ENCODE measurements at regions not wholly inside any gene's neighbourhood (a gene's known extent, or its start where the extent isn't known, plus 50 kb on each side); places are given as distances from the start of the nearest gene placed in this dataset.
A peak's percentile ranks its signal among the peaks of the same experiment; 100 is the strongest.
"Not testable (repeated sequence)": the region's sequence is repeated elsewhere in the genome, so short reads cannot be mapped to it uniquely, and the experiment has no call there.

DNA sequence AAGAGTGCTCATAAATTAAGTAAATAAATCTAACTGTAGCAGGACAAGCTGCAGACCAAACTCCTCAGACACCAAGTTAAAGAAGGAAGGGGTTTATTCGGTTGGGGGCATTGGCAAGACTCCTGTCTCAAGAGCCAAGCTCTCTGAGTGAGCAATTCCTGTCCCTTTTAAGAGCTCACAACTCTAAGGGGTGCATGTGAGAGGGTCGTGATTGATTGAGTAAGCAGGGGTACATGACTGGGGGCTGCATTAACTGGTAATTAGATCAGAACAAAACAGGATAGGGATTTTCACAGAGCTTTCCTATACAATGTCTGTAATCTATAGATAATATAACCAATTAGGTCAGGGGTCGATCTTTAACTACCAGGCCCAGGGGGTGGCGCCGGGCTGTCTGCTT is 318.1 kb upstream of the TECRL start:
- not testable (repeated sequence) for DNase-seq (ENCODE audit: low read depth)

DNA sequence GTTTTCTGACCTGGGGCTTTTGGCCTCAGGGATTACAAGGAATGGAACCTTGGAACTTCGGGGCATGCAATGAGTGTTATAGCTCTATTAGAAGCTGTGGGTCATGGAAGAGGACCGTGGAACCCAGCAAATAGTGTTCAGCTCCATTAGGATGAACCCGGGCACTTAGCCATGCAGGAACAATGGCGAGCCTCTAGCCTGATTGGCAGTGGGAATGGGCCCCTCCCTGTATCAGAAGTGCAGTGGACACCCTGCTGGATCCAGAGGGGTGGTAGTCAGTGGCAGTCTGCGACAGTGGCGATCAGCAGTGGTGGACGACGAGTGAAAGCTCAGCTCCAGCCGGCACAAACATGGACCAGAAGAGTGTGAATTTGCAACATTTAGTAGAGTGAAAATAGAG is 315.4 kb upstream of the TECRL start:
- no peak for DNase-seq (ENCODE audit: low read depth)

DNA sequence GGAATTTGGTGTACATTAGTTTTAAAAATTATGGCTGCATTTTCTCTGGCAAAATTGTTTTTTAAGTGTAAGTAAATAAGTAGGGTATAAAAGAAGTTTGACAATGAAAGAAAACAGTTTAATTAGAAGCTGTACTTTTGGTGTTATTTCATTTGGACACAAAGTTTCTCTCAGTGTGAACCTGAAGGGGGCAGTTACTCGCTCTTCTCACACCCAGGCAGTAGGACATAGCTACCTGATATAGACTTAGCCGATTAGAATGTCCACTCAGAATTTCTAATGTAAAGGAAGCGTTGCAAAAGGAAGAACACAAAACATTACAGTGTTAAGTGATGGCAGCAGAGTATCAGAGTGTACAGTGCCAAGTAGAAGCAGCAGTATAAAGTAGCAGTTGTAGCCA is 311.9 kb upstream of the TECRL start:
- no peak for DNase-seq (ENCODE audit: low read depth)

DNA sequence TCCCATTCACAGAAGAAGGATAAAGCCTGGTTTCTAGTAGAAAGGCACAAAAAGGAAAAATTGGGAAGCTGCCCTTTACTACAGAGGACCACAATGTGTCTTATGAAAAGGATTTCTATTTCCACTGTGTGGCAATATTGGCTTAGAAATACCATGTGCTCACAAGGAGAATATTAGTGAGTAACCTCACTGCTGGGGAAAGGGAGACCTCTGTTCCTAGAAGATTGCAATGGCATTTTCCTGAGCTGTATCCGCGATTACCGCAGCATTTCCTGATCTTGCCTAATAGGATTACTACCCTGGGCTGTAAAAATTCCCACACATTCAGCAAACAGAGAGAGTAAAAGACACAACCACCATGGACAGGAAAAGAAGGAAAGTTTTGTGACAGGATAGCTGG is 308.8 kb upstream of the TECRL start:
- DNase-seq (ENCODE audit: low read depth) = no peak

DNA sequence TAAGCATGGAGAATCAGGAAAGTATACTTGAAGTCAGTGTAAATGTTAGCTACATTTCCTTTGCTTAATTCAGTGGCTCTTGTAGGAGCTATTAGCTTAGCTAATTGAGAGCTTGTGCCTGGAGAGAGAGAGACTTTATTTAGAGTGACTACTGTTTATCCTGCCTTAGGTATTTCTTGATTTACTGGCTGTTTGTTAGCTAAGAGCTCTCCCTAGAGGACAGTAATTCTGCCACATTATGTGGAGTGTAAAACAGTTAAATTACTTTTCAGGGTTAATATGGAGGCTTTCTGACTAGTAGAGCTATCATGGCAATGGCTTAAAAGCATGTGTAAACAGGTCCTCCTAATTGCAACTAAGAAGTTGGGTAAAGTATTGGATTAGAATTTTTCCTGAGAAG is 306.5 kb upstream of the TECRL start:
- DNase-seq (ENCODE audit: low read depth) = no peak

DNA sequence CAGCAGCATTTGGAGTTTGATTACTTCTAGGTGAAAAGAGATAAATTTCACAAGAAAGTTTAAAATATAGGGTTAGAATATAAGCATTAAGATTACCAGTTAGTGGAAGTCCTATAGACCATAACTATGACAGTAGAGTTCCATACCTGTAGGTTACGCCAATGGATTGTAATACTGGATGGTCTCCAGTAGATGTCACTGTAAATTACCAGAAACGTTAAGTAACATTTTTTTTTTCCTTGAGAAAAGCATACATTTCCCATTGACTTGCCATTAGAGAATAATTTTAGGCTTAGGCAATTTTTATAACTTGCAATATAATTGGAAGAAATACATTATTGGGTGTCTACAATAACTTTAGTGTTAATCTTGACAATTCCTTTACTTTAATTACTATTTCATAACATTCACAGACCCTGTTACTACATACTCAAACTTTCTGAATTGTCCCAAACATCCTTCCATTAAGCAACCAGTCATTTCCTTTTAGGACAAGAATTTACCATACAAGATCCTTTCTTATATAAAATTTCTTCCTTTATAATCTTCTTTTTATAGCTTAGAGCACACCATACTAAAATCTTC is 304.1 kb upstream of the TECRL start:
- no peak for DNase-seq (ENCODE audit: low read depth)

DNA sequence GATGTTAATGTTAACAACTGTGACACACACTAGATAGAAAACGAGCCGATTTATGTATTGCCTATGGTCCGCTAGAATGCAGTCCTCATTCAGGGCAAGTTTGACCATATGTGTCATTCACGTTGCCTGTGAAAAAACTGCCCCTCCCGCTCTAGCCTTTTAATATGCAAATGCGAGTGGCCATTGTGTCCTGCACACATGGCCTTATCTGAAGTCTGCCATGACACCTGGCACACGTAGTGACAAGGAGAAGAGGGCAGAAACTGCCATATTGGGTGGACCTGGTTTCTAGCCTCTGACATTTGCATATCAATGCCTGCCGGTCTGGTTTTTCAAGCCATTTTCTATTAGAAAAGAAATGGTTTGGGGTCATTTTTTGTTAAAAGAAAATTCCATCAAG is 303.3 kb upstream of the TECRL start:
- DNase-seq (ENCODE audit: low read depth) = no peak

DNA sequence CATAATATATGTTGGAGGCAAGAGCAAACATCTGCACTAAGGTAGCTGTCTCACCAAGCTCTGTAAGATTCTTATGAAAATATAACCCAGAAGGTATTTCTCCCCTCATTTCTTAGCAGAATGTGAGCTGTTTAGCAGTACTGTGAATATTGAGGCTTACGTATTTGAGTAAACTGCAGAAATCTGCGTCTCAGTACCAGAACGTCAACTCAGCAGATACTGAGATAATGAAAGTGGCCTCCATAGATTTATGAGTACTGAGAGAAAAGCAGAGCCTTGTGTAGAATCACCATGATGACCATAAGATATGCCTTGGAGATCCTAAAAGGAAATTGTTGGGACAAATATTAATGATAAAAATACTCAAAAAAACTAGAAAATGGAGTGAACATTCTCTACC is 296.7 kb upstream of the TECRL start:
- DNase-seq (ENCODE audit: low read depth) = no peak

DNA sequence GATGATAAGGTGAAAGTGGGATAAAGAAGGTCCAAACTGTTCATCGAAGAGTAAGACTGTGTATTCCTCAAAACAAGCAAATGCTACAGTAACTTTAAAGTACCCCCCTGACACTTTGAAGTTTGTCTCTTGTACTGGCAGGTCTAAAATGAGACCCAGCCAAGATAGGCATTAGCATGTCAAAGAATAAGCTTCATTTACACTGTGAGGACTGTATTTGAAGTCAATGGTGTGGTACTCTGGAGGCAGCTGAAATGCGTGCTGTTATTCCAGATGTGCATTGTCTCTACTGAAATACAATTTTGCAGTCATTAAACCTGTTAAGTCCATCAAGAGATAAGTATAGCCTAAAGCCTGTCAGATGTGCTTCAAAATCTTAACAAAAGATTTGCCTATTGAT is 288.9 kb upstream of the TECRL start:
- DNase-seq (ENCODE audit: low read depth) = no peak

DNA sequence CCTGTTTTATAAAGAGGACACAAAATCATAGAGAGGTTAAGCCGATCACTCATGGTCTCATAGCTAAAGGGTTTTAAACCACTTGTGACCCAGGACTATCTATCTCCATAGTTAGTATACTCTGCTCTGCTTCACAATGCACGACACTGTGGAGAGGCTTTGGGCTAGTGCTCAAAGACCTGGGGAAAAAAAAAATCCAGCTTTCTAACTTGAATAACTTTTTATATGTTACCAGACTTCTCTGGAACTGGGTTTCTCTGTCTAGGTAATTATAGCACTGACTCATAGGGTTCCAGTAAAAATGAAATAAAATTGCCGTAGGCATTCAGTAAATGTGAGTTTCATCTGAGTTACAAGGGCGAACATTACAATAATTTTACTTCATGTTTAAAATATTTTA is 273.7 kb upstream of the TECRL start:
- DNase-seq (ENCODE audit: low read depth) = no peak

DNA sequence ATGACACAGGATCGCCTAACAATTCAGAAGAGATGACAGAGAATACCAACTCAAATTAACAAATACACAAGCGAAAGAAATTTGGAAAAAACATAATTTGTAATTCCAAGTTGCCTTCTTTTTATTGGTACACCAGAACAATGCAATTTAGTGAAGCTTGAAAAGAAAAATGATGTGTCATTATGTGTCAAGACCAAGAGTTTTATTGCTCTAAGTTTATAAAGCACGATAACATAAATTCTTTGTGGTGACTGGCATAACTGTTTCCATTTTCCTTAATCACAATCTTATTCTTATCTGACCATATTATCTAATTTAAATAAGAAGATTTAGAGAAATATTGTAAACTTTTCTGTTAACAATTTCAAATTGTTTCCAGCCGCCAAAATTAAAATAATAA is 273.2 kb upstream of the TECRL start:
- no peak for DNase-seq (ENCODE audit: low read depth)

DNA sequence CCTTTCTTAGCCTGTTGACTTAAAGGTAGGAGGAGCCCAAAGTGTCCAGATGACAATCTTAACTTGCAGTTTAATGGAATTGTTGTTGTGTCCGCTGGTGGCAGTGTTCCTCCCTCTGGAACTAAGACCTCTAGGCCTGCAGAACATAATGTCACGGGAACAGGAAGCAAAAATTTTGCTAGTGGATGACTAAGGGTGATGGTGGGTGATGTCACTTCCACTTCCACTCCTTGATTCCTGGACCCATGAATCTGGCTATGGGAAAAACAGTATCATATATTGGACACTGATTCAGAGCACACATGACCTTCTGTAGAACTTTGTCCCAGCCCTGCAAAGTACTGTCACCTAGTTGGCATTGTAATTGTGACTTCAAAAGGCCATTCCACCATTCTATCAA is 263.9 kb upstream of the TECRL start:
- not testable (repeated sequence) for DNase-seq (ENCODE audit: low read depth)

DNA sequence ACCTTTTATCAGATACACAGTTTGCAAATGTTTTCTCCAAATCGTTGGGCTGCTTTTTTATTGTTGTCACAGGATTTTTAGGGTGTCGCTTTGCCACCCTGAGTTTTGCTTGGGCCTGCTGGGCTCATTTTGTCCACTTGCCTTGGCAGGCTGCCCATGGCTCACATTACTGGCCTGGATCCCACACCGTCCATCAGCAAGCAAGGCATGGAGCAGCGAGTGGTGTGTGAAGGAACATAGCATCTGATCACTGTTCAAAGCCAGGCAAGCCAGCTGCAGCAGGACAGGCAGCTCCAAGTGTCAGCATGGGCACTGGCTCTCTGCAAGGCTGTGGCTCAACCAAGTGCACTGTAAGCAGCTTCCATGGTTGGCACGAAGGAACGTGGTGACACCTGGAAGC is 261.4 kb upstream of the TECRL start:
- no peak for DNase-seq (ENCODE audit: low read depth)

DNA sequence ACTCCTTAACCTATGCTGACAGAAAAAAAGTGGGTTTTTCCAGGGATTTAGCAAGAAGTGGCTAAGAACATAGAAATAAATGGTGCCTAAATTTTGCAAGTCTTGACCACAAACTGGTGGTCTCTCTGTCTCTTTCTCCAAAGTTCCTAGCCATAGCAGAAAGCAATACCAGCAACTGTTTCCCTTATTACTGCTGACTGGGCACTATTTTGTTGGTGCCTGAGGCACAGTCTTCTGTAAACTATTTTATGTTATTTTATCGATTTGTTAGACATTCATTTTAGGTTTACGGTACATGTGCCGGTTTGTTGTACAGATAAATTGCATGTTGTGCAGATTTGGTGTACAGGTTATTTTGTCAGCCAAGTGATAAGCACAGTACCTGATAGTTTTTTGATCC is 234.6 kb upstream of the TECRL start:
- no peak for DNase-seq (ENCODE audit: low read depth)

DNA sequence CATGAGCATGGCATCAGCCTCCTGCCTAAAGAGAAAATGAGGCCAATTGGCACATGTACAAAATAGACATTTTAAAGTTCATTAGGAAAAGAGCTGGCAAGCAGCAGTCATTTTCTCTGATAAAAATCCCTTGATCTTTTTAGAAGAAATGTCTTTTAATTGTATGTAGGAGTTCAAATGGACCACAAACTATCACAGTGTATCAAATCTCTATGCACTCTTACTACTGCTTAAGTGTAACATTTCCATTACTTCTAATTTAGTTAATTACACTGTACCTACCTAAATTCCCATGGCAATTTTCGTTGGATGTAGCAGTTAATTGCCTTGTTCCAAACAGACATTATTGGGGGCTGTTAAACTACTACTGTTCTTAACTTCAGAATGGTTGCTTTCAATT is 233.7 kb upstream of the TECRL start:
- DNase-seq (ENCODE audit: low read depth) = no peak

DNA sequence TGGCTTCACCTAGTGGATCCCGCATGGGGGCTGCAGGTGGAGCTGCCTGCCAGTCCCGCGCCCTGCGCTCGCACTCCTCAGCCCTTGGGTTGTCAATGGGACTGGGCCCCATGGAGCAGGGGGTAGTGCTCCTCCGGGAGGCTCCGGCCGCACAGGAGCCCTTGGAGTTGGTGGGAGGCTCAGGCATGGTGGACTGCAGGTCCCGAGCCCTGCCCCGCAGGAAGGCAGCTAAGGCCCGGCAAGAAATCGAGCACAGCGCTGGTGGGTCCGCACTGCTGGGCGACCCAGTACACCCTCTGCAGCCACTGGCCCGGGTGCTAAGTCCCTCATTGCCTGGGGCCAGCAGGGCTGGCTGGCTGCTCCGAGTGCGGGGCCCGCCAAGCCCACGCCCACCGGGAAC is 231.2 kb upstream of the TECRL start:
- not testable (repeated sequence) for DNase-seq (ENCODE audit: low read depth)

DNA sequence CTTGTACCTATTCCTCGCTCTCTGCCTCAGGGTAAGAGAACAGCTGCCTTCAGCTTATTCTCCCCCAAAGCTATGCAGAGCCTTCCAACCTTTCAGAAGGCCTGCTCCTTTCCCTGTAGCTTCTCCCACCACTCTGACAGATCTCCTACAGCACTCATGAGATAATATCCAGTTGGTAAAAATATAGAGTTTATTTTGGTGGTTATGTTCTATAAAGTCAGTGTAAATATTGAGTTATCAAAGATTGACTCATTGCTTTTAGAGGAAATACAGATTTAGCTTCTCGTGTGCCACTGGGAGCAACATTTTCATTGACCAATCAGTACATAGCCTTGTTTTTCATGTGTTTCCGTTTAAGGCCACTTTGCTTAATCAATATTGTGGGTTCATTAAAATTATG is 216.2 kb upstream of the TECRL start:
- no peak for DNase-seq (ENCODE audit: low read depth)

DNA sequence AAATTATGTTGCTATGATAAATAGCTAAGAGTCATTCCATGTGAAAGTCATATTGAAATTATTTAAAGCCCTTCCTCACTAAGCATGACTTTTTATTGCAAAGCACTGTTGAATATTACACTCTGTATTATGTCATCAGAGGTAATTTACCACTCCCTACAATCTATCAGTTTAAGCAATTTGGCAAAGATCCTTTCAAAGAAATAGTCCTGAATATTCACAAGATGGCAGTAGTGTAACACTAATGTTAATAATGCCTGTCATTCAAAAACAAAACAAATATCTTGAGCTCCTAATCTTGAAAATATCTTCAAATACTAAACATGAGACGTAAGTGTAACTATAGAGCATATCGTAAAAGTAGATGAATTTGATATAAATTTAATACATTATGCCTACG is 208.6 kb upstream of the TECRL start:
- no peak for DNase-seq (ENCODE audit: low read depth)

DNA sequence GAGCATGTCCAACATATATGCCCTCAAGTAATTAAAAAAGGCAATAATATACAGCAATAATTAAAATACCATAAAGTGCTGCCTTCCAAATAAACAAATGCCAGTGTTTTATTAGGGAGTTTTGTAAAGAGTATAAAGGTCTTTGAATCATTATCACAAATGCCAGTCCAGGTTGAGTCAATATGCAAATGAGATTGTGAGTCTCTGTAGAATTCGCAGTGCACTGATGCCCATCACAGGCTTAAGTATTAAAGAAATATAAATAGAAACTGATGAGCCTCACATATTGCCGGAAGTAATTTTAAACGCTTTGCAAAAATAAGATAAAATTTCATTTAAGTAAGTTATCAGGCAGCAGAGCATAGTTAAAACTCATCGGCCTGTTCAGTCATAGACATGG is 205.0 kb upstream of the TECRL start:
- no peak for DNase-seq (ENCODE audit: low read depth)

DNA sequence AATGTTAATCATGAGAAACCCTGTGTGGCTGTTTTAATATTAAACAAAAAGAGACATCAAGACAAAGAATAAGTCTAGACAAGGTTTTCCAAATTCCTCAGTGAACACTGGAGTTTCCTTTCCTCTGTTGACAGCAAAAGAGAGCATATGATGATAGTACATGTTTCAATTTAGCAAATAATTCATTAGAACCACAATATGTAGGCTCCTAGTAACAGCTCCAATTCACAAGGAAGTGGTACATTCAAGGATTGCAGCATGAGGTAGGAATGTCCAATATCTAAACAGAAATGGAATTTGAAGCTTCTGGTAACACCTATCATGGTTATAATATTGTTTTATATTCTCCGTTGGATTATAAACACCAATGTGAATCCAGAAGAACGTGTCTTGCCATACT is 203.8 kb upstream of the TECRL start:
- no peak for DNase-seq (ENCODE audit: low read depth)

DNA sequence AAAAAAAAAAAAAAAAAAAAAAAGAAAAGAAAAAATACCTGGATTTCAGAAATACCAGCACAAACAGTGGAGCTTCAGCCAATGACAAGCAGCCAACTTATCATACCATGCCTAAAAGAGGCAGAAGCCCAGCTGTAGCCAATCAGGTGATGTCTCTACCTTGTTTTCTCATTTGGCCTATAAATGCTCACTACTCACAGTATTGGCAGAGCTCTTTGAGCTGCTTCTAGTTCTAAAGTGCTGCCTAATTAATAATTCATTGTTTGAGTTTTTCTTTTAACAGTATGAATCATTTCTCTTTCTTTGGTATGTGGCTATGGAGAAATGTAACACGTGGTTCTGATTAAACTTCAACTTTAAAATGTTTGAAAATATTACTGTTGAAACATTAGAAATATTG is 188.8 kb upstream of the TECRL start:
- no peak for DNase-seq (ENCODE audit: low read depth)

DNA sequence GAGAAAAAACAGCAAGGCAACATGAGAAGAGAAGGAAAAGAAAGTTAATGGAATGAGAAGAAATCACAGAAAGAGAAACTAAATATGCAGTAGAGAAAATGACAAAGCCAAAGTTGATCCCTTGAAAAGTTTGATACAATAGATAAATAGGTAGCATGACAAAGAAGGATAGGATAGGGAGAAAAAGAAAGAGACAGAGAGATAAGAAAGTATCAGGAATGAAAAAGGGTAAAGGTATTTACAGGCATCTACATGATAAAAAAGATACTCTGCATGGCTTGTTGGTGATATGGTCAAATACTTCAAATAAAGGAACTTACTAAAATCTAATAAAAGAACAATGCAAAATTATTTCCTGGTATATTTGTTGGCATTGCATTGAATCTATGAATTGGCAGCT is 185.5 kb upstream of the TECRL start:
- DNase-seq (ENCODE audit: low read depth) = no peak

DNA sequence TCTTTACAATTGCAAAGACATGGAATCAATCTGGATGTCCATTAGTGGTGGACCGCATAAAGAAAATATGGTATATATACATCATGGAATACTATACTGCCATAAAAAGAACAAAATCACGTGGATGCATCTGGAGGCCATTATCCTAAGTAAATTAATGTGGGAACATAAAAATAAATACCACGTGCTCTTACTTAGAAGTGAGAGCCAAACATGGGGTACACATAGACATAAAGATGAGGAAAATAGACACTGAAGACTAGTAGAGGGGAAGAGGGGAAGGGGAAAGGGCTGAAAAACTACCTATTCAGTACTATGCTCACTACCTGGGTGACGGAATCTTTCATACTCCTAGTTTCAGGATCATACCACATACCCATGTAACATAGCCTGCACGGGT is 179.3 kb upstream of the TECRL start:
- no peak for DNase-seq (ENCODE audit: low read depth)

DNA sequence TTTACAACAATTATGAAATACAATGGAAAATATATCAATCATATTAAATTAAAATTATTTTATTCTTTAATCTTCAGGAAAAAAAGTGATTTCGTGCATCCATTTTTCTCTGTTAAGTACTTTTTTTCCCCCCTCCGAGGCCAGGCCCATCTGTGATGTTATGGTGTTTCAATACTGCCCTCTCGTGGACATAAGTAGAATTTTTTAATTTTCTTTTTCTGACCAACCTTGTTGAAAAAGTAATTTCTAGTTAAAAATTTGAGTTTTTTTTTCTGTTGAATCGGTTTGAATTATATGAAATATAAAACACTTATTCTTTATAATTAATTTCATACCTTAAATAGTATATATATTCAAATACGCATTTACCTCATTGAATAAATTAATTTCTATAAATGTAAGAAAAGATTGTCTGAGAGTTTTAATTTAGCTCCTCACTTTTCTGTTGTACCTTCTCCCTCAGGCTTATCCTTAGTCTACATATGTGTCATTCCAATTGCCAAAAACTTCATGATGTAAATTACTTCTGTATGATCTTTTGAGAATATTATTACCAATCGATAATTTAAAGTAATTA is 175.8 kb upstream of the TECRL start:
- DNase-seq (ENCODE audit: low read depth) = peak; percentile 1

DNA sequence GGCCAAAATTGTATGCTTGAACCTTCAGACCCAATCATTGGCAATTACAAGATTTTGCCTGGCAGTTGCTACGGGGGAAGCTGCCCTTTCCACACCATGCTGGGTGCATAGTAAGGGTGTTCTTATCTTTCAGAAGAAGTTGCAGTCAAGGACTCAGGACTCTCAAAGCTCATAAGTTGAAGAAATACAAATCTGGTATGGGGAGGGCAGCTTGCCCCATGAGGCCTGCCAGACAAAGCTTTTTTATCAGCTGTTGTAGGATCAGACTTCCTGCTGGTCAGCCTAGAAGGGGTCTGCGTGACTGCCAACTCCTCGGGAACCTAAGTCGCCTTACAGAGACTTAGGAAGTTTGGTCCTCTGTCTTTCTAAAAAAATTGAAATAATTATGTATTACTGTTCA is 174.9 kb upstream of the TECRL start:
- DNase-seq (ENCODE audit: low read depth) = no peak
